ENCODE measurements at regions not wholly inside any gene's neighbourhood (a gene's known extent, or its start where the extent isn't known, plus 50 kb on each side); places are given as distances from the start of the nearest gene placed in this dataset.

- no peak for TF ChIP-seq CTCF (IDR thresholded peaks at IDR 0.05; ENCODE audit: control extremely low read depth in 1 of 3, insufficient read depth in 1 of 3, low read depth in 1 of 3, low read length in 3 of 3)
- TF ChIP-seq POLR2AphosphoS5 (IDR thresholded peaks at IDR 0.05; ENCODE audit: low read depth, low read length): no peak
- TF ChIP-seq EGR1 (IDR thresholded peaks at IDR 0.05; ENCODE audit: borderline replicate concordance, low read depth, low read length): no peak
- no peak for TF ChIP-seq CREB1 (IDR thresholded peaks at IDR 0.05)
- TF ChIP-seq CHD7 (IDR thresholded peaks at IDR 0.05; ENCODE audit: insufficient replicate concordance, low read length): no peak
- no peak for TF ChIP-seq TEAD4 (IDR thresholded peaks at IDR 0.05; ENCODE audit: low read depth, low read length)
- TF ChIP-seq BACH1 (IDR thresholded peaks at IDR 0.05; ENCODE audit: low read length): no peak
- TF ChIP-seq POLR2A (IDR thresholded peaks at IDR 0.05; ENCODE audit: control extremely low read depth in 1 of 2, low read depth in 2 of 2, low read length in 2 of 2): no peak
- TF ChIP-seq ASH2L (IDR thresholded peaks at IDR 0.05; ENCODE audit: low read length): no peak
- no peak for TF ChIP-seq TAF1 (IDR thresholded peaks at IDR 0.05; ENCODE audit: low read depth, low read length)
- TF ChIP-seq SRF (IDR thresholded peaks at IDR 0.05; ENCODE audit: low read depth, low read length): no peak
- no peak for TF ChIP-seq RXRA (IDR thresholded peaks at IDR 0.05; ENCODE audit: insufficient read depth, low read depth, low read length)
- no peak for TF ChIP-seq RFX5 (IDR thresholded peaks at IDR 0.05; ENCODE audit: borderline replicate concordance, low read depth, low read length)
Observed at GRCh38 chr14:22390824-22391461, 198.1 kb downstream of the DAD1 start.
